Suprapubic skin (tissue), 4 donors: ENCODE measurements at regions not wholly inside any gene's neighbourhood (a gene's known extent, or its start where the extent isn't known, plus 50 kb on each side); places are given as distances from the start of the nearest gene placed in this dataset.

Experiments used
- DNase-seq, 2 donors: peaks; one replicate each; pipeline ENCODE4 v3.0.0-alpha.2; 2019; ENCODE audit warnings: low spot score in 2 of 2
- H3K27ac ChIP-seq: fragments of 200-600 bp; sonication (generic); one replicate; pipeline ENCODE4 v1.5.1; 2019
- H3K27me3 ChIP-seq: fragments of 200-600 bp; sonication (generic); one replicate; pipeline ENCODE4 v1.5.1; 2019
- H3K36me3 ChIP-seq: fragments of 200-600 bp; sonication (generic); one replicate; pipeline ENCODE4 v1.5.1; 2019
- H3K4me1 ChIP-seq: fragments of 200-600 bp; sonication (generic); one replicate; pipeline ENCODE4 v1.5.1; 2019
- H3K4me3 ChIP-seq: fragments of 200-600 bp; sonication (generic); one replicate; pipeline ENCODE4 v1.5.1; 2019; ENCODE audit warnings: mild to moderate bottlenecking
- H3K9me3 ChIP-seq: fragments of 200-600 bp; sonication (generic); one replicate; pipeline ENCODE4 v1.5.1; 2019
- CTCF ChIP-seq, 2 donors: fragments of 200-600 bp in 1 of 2; fragments of 450-650 bp in 1 of 2; sonication (generic) in 1 of 2; IDR thresholded peaks; one replicate each; pipeline ENCODE4 v1.5.1; 2016 to 2019; ENCODE audit warnings: antibody characterized with exemption in 2 of 2, mild to moderate bottlenecking in 1 of 2, moderate library complexity in 1 of 2
- EP300 ChIP-seq: sonication (generic); formaldehyde crosslinking; IDR thresholded peaks from one replicate; pipeline ENCODE4 v1.6.1; 2017; ENCODE audit warnings: antibody characterized with exemption
- POLR2A ChIP-seq, 2 donors: fragments of 450-650 bp; IDR thresholded peaks; one replicate each; pipeline ENCODE4 v1.6.1; 2017; ENCODE audit warnings: antibody characterized with exemption in 2 of 2, mild to moderate bottlenecking in 2 of 2, moderate library complexity in 2 of 2
- POLR2AphosphoS5 ChIP-seq, 3 donors: sonication (generic); formaldehyde crosslinking; IDR thresholded peaks; one replicate each; pipeline ENCODE4 v1.6.1; 2017; ENCODE audit warnings: antibody characterized with exemption in 3 of 3
- WGBS: methylation state at CpG from one replicate; pipeline ENCODE4 v1.1.5; 2018; 5-methylcytosine and 5-hydroxymethylcytosine counted together

GRCh38 chr5:86671536-86671935, 53.8 kb downstream of the COX7C start:
- WGBS = 92% methylated on average over 3 of the region's 3 CpGs
- H3K27ac ChIP-seq = no peak overlapping the region
- H3K4me3 ChIP-seq = no peak overlapping the region
- H3K36me3 ChIP-seq = no peaks in the 10 kb centered on the region
- H3K4me1 ChIP-seq = no peaks in the 10 kb centered on the region
- DNase-seq = no peak
- H3K9me3 ChIP-seq = no peaks in the 10 kb centered on the region
- no peaks in the 10 kb centered on the region for H3K27me3 ChIP-seq
- TF ChIP-seq CTCF (IDR thresholded peaks at IDR 0.05) = no peak
- no peak for TF ChIP-seq POLR2AphosphoS5 (IDR thresholded peaks at IDR 0.05)
- TF ChIP-seq EP300 = no peak
- TF ChIP-seq POLR2A (IDR thresholded peaks at IDR 0.05) = no peak

- Histone ChIP-seq H3K27me3 (no peaks in the 10 kb centered on the region), H3K27ac (no peak overlapping the region), H3K4me3 (no peak overlapping the region), H3K4me1 (no peaks in the 10 kb centered on the region), H3K9me3 (no peaks in the 10 kb centered on the region), H3K36me3 (no peaks in the 10 kb centered on the region)
- WGBS = 89% methylated on average over 4 of the region's 4 CpGs
- TF ChIP-seq EP300 = no peak
- no peak for TF ChIP-seq POLR2A (IDR thresholded peaks at IDR 0.05)
- no peak for TF ChIP-seq CTCF (IDR thresholded peaks at IDR 0.05)
- TF ChIP-seq POLR2AphosphoS5 (IDR thresholded peaks at IDR 0.05) = no peak
- DNase-seq = no peak
Observed at GRCh38 chr5:86674069-86674468, 56.3 kb downstream of the COX7C start.

DNA sequence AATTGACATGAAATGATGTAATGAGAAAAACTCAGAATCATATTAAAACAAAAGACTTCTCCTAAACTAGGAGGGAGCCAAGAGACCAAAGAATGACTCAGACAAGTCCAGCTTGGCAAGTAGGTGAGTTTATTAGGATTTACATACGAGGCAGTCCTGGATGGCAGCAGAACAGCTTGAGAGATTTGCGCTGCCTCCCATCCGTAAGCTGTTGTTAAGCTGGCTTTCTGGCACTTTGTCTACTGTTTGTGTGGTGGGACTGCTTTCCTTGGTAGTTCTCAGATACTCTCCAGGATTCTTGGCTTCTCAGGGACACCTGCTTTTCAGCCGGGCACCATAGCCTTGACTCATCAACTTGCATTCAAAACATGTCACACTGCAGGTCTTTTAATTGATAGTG, 57.6 kb downstream of the COX7C start:
- WGBS = 59% methylated on average over 4 of the region's 4 CpGs
- no peaks in the 10 kb centered on the region for H3K36me3 ChIP-seq
- no peak overlapping the region for H3K4me3 ChIP-seq
- H3K27me3 ChIP-seq = no peaks in the 10 kb centered on the region
- no peaks in the 10 kb centered on the region for H3K9me3 ChIP-seq
- H3K27ac ChIP-seq = no peak overlapping the region
- TF ChIP-seq CTCF (IDR thresholded peaks at IDR 0.05) = no peak
- no peak for TF ChIP-seq POLR2A (IDR thresholded peaks at IDR 0.05)
- TF ChIP-seq POLR2AphosphoS5 (IDR thresholded peaks at IDR 0.05) = no peak
- DNase-seq = no peak
- peaks cover 7% of the 10 kb centered on the region for H3K4me1 ChIP-seq

DNA sequence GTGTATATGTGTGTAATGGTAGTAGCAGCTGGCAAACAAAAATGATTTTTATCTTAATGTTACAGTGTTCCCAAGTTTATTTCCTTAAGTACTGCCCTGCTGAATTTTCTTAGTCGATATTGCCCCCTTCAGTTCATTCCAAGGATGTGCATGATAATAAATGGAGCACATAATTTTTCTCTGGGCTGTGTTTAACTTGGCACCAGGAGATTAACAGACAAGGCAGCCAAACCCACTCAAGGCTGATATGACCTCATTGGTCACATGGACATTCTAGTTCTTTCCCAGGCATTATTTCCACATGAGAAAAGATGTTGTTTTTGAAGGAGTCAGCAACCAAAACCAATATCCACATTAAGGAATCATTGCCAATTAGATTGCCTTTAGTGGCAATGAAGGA, 61.8 kb downstream of the COX7C start:
- H3K27me3 ChIP-seq = no peaks in the 10 kb centered on the region
- H3K36me3 ChIP-seq = no peaks in the 10 kb centered on the region
- no peak overlapping the region for H3K4me3 ChIP-seq
- TF ChIP-seq POLR2A (IDR thresholded peaks at IDR 0.05) (no peak), CTCF (IDR thresholded peaks at IDR 0.05) (peak in 1 of 2 donors; percentile 36)
- H3K27ac ChIP-seq = no peak overlapping the region
- H3K4me1 ChIP-seq = peaks cover 7% of the 10 kb centered on the region
- H3K9me3 ChIP-seq = no peaks in the 10 kb centered on the region
- WGBS = 3% methylated on average over 1 of the region's 1 CpG
- DNase-seq = no peak

DNA sequence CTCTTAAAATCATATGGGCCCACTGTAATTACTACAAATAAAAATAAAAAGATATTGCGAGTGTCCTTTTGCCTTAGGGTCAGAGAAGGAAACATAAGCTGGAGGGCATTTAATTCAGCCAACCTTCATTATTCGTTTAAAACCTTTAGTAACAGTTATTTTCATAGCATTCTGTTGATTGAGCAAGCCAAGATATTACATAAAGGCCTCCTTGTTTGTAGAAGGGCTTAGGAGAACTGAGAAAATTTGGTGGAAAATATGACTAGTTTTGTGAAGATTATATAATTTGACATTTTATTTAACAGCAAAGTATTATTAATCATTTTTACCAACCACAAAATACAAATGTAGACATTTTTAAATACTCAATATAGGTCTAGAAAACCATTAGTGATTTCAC, 62.2 kb downstream of the COX7C start:
- Histone ChIP-seq H3K27me3 (no peaks in the 10 kb centered on the region), H3K4me3 (no peak overlapping the region), H3K9me3 (no peaks in the 10 kb centered on the region), H3K36me3 (no peaks in the 10 kb centered on the region), H3K4me1 (peaks cover 7% of the 10 kb centered on the region), H3K27ac (no peak overlapping the region)
- TF ChIP-seq CTCF (IDR thresholded peaks at IDR 0.05) (no peak), POLR2A (IDR thresholded peaks at IDR 0.05) (no peak), POLR2AphosphoS5 (IDR thresholded peaks at IDR 0.05) (no peak), EP300 (no peak)
- 33% methylated on average over 2 of the region's 2 CpGs for WGBS
- DNase-seq = no peak
